ENCODE measurements at regions not wholly inside any gene's neighbourhood (a gene's known extent, or its start where the extent isn't known, plus 50 kb on each side); places are given as distances from the start of the nearest gene placed in this dataset.
A peak's percentile ranks its signal among the peaks of the same experiment; 100 is the strongest.

DNA sequence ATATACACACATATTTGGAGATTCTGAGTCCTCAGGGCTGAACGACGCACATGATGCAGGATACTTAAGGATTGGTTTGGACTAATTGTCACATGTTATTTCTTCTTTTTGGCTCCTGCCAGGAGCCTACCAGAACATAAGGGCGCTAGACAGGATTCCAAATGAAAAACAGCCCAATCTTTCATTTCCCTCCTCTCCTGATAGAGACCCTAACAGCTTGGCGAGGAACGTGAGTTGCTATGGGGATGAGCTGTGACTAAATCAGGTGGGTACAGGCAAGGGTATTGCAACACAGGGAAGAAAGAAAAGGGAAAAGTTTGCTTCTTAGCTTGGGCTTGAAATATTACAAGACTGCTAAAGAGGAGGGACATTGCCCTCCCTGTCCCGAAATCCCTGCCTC lies 109.9 kb downstream of the AIPL1 start:
- no peak for DNase-seq (ENCODE audit: low read depth, low spot score)

- DNase-seq (ENCODE audit: low read depth, low spot score), result no peak
Observed at GRCh38 chr17:6323626-6324356, 111.1 kb downstream of the AIPL1 start.

DNA sequence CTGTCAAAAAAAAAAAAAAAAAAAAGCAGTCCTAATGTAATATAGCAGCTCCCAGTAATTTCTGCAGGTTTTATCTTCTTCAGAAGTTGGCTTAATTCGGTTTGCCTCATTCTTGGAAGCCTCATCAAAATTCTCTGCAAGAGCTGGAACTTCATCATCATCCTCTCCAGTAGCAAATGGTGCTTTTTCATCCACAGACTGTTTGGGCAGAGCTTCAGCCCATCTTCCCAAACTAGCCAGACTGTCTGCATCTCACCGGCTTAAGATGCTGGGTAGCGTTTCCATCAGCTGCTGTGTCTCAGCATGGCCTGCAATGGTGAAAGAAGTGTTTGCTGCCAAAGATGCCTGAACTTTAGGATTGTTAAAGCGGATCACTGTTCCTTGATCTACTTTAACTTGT lies 112.6 kb downstream of the AIPL1 start:
- DNase-seq (ENCODE audit: low read depth, low spot score), result no peak

- peak; percentile 13 for DNase-seq (ENCODE audit: low read depth, low spot score)
Observed at GRCh38 chr17:6314311-6314710, 120.6 kb downstream of the AIPL1 start.

- DNase-seq (ENCODE audit: low read depth, low spot score), result no peak
Observed at GRCh38 chr17:6313835-6314234, 121.1 kb downstream of the AIPL1 start.

GRCh38 chr17:6306820-6307219 lies 128.1 kb downstream of the AIPL1 start:
- no peak for DNase-seq (ENCODE audit: low read depth, low spot score)

GRCh38 chr17:6305613-6306360 lies 129.1 kb downstream of the AIPL1 start:
- DNase-seq (ENCODE audit: low read depth, low spot score), result no peak

DNA sequence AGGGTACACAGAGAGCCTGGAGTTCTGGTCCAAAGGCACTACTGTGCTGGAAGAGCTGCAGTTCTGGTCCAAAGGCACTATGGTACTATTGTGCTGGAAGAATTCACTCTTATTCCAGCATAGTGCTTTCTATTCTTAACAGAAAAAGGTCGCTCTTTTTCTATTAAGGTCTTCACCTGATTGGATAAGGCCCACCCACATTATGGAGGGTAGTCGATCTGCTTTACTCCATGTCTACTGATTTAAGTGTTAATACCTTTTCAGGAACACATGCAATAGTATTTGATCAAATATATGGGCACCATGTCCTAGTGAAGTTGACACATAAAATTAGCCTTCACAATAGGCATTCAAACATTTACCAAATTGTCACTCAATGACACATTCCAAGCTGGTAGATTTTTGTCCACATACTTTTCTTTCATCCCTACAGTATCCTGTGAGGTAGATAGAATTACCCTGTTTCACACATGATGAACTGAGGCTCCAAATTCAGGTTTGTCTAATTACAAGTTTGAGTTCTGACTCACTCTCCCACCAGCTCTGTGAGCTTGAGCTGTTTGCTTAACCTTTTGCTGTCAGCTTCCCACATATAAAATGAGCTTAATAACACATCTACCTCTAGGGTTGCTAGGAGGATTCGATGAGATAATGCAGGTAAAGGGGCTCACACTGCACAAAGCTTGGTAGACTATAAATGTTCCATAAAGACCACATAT lies 129.9 kb downstream of the AIPL1 start:
- DNase-seq (ENCODE audit: low read depth, low spot score), result peak; percentile 23

DNA sequence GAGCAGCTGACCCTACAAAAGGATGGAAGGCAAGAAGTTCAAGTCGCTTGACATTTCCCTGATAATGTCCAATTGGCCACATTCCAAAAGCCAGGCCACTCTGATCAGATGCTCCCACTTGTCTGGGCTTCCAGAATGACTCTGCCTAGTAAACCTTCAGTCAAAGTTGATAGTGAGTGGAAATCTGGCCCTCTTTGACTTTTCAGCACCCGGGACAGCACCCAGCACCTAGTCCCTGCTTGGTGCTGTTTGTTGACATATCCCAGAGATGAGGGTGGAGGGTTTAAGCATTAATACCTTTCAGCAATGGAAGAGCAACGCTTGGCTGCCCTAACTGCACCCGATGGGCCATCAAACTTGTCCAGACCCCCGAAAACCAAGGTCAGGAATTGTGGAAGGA lies 131.3 kb downstream of the AIPL1 start:
- DNase-seq (ENCODE audit: low read depth, low spot score), result peak; percentile 81

GRCh38 chr17:6299275-6299674 lies 135.6 kb downstream of the AIPL1 start:
- no peak for DNase-seq (ENCODE audit: low read depth, low spot score)

- no peak for DNase-seq (ENCODE audit: low read depth, low spot score)
Observed at GRCh38 chr17:6297960-6298359, 137.0 kb downstream of the AIPL1 start.

DNA sequence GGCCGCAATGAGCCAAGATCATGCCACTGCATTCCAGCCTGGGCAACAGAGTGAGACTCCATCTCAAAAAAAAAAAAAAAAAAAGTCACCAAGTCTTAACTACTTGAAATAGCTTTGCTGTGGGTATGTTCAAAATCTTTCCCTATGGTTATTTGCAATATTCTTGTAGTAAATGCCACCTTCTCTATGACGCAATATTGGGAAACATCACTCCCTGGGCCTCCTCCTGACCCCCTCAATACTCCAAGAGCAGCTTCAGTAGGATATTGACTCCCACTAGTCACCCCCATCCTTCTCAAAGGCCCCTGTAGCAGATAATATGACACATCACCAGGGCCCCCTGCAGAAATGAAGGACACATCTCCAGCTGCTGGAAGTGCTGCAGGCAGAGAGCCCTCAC lies 137.8 kb downstream of the AIPL1 start:
- no peak for DNase-seq (ENCODE audit: low read depth, low spot score)

- DNase-seq (ENCODE audit: low read depth, low spot score), result no peak
Observed at GRCh38 chr17:6290488-6291196, 144.3 kb downstream of the AIPL1 start.

- no peak for DNase-seq (ENCODE audit: low read depth, low spot score)
Observed at GRCh38 chr17:6286233-6286632, 148.7 kb downstream of the AIPL1 start.

DNA sequence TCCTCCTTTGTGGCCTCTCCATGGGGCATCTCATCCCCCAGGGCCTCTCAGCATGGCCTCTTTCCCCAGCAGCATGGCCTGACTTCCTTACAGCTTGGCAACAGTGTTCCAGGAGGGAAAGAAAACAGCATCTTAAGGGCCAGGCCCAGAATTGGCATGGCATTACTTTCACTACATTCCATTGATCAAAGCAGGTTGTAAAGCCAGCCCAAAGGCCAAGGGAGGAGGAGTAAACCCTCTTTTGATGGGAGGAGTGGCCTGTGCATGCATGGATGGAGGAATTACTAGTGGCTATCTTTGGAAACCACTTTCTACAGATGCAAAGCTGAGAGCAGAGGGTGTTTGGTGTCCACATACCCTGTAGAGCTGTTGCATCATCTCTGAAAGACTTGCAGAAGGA lies 149.4 kb downstream of the AIPL1 start:
- DNase-seq (ENCODE audit: low read depth, low spot score), result no peak

GRCh38 chr17:6279659-6280058 lies 155.3 kb downstream of the AIPL1 start:
- DNase-seq (ENCODE audit: low read depth, low spot score), result no peak

DNA sequence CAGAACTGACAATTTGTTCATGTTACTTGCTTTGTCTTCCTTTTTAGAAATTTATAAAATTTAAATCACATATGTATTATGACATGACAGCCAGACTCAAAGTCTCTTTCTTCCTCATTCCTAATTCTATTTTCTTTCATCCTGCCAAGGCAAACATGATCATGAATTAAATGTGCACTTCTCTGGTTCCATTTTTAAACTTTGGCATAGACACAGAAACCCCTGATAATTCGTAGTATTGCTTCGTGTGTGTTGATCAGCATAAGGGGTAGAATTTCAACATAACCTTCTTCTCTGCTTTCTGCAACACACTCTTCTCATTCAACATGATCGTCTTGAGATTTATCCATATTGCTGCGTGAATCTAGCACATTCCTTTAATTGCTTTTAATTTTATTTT lies 156.5 kb downstream of the AIPL1 start:
- no peak for DNase-seq (ENCODE audit: low read depth, low spot score)

GRCh38 chr17:6276711-6277110 lies 158.2 kb downstream of the AIPL1 start:
- no peak for DNase-seq (ENCODE audit: low read depth, low spot score)

GRCh38 chr17:6274310-6274709 lies 160.6 kb downstream of the AIPL1 start:
- no peak for DNase-seq (ENCODE audit: low read depth, low spot score)

GRCh38 chr17:6269478-6269877 lies 165.4 kb downstream of the AIPL1 start:
- DNase-seq (ENCODE audit: low read depth, low spot score), result peak; percentile 85

- no peak for DNase-seq (ENCODE audit: low read depth, low spot score)
Observed at GRCh38 chr17:6261466-6261865, 173.5 kb downstream of the AIPL1 start.

DNA sequence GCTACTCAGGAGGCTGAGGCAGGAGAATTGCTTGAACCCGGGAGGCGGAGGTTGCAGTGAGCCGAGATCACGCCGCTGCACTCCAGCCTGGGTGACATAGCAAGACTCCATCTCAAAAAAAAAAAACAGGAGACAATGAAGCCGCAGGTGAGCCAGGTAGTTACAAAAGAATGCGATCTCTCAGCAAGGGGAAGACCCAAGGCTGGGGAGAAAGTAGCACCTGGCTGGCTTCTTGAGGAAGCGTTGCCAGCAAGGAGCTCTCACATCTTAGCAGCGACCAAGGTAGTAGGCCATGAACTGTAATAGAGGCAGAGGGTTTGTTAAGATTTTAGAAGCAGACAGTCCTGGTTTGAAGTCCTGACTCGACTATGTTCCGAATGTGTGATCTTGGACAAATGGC lies 175.0 kb downstream of the AIPL1 start:
- no peak for DNase-seq (ENCODE audit: low read depth, low spot score)
